GM23338 (cell line): ENCODE measurements at regions not wholly inside any gene's neighbourhood (a gene's known extent, or its start where the extent isn't known, plus 50 kb on each side); places are given as distances from the start of the nearest gene placed in this dataset.

Experiments
- ATAC-seq: fragments of 200-7000 bp; cut with Tn5 transposase; 3 replicates; pipeline ENCODE4 v1.9.1; 2020
- DNase-seq: peaks from one replicate; pipeline ENCODE4 v3.0.0-alpha.2; 2015; ENCODE audit warnings: low spot score
- H2AFZ ChIP-seq: fragments of 200-600 bp; sonication (generic); 2 replicates; pipeline ENCODE4 v1.8.0; 2016; ENCODE audit warnings: antibody characterized with exemption, mild to moderate bottlenecking, moderate library complexity
- H3F3A ChIP-seq: fragments of 200-600 bp; sonication (generic); replicated peaks from 2 replicates; pipeline ENCODE4 v1.8.0; 2017; ENCODE audit warnings: antibody characterized with exemption, mixed run types, low read depth
- H3K27ac ChIP-seq: fragments of 200-600 bp; sonication (generic); 2 replicates; pipeline ENCODE4 v1.6.1; 2016; ENCODE audit warnings: low read depth
- H3K27me3 ChIP-seq: fragments of 200-600 bp; sonication (generic); 2 replicates; pipeline ENCODE4 v1.8.0; 2016; ENCODE audit warnings: mild to moderate bottlenecking, mixed run types, moderate library complexity; ENCODE audit not compliant: insufficient read depth
- H3K36me3 ChIP-seq: fragments of 200-600 bp; sonication (generic); 2 replicates; pipeline ENCODE4 v1.8.0; 2016; ENCODE audit warnings: mild to moderate bottlenecking; ENCODE audit not compliant: insufficient read depth
- H3K4me1 ChIP-seq: fragments of 200-600 bp; sonication (generic); 2 replicates; pipeline ENCODE4 v1.8.0; 2016; ENCODE audit warnings: mild to moderate bottlenecking, moderate library complexity; ENCODE audit not compliant: insufficient read depth
- H3K4me2 ChIP-seq: fragments of 200-600 bp; sonication (generic); 2 replicates; pipeline ENCODE4 v1.7.1; 2017; ENCODE audit warnings: mixed run types
- H3K4me3 ChIP-seq: fragments of 200-600 bp; sonication (generic); 2 replicates; pipeline ENCODE4 v1.6.1; 2016; ENCODE audit warnings: mixed run types
- H3K79me2 ChIP-seq: fragments of 200-600 bp; sonication (generic); replicated peaks from 2 replicates; pipeline ENCODE4 v1.8.0; 2017; ENCODE audit warnings: mild to moderate bottlenecking; ENCODE audit not compliant: insufficient read depth
- H3K9me2 ChIP-seq: fragments of 200-600 bp; sonication (generic); 2 replicates; pipeline ENCODE4 v1.8.0; 2017; ENCODE audit not compliant: insufficient read depth
- H4K20me1 ChIP-seq: fragments of 200-600 bp; sonication (generic); replicated peaks from 2 replicates; pipeline ENCODE4 v1.8.0; 2017; ENCODE audit warnings: mild to moderate bottlenecking; ENCODE audit not compliant: insufficient read depth
- H3K27ac Mint-ChIP-seq: 2 replicates; pipeline ENCODE4 v1.8.0; 2020; ENCODE audit warnings: inconsistent platforms, mild to moderate bottlenecking, moderate library complexity, mixed read lengths
- H3K27me3 Mint-ChIP-seq: 3 replicates; pipeline ENCODE4 v1.8.0; 2022; ENCODE audit warnings: low read depth, mild to moderate bottlenecking, moderate library complexity, mixed read lengths, inconsistent platforms; ENCODE audit not compliant: insufficient read depth, poor library complexity
- H3K36me3 Mint-ChIP-seq: 3 replicates; pipeline ENCODE4 v1.8.0; 2021; ENCODE audit warnings: low read depth, mild to moderate bottlenecking, inconsistent platforms, moderate library complexity, mixed read lengths
- H3K4me1 Mint-ChIP-seq: 3 replicates; pipeline ENCODE4 v1.8.0; 2020; ENCODE audit warnings: mild to moderate bottlenecking, inconsistent platforms, mixed read lengths
- H3K4me3 Mint-ChIP-seq: 3 replicates; pipeline ENCODE4 v1.8.0; 2021; ENCODE audit warnings: moderate library complexity, mild to moderate bottlenecking, inconsistent platforms, mixed read lengths
- H3K9me3 Mint-ChIP-seq: 3 replicates; pipeline ENCODE4 v1.8.0; 2020; ENCODE audit warnings: moderate library complexity, mild to moderate bottlenecking, inconsistent platforms, mixed read lengths
- JUNB ChIP-seq: IDR thresholded peaks from one replicate; pipeline ENCODE4 v1.6.1; 2016; ENCODE audit warnings: antibody characterized with exemption; ENCODE audit not compliant: unreplicated experiment
- REST ChIP-seq: IDR thresholded peaks from one replicate; pipeline ENCODE4 v1.6.1; 2018; ENCODE audit warnings: antibody characterized with exemption; ENCODE audit not compliant: unreplicated experiment
- STAT1 ChIP-seq: IDR thresholded peaks from one replicate; pipeline ENCODE4 v1.6.1; 2016; ENCODE audit warnings: antibody characterized with exemption; ENCODE audit not compliant: unreplicated experiment
- ZNF331 ChIP-seq: fragments of 250-450 bp; sonication (Bioruptor Pico); IDR thresholded peaks from 2 replicates; pipeline ENCODE4 v1.5.0; 2020; ENCODE audit warnings: low read depth, mild to moderate bottlenecking, moderate library complexity
- TF ChIP-seq, protein P1 (sequence below), 2 experiments: fragments of 200-600 bp in 1 of 2; sonication (generic) in 1 of 2; conservative IDR thresholded peaks; 2 replicates each; pipeline versions ENCODE4 v1.5.1 to v1.6.1; 2016 to 2017; ENCODE audit warnings: antibody characterized with exemption in 2 of 2, low read depth in 2 of 2, mild to moderate bottlenecking in 2 of 2, moderate library complexity in 1 of 2
- TF ChIP-seq, protein P2 (sequence below): IDR thresholded peaks from 2 replicates; pipeline ENCODE4 v1.6.1; 2016; ENCODE audit warnings: antibody characterized with exemption

DNA sequence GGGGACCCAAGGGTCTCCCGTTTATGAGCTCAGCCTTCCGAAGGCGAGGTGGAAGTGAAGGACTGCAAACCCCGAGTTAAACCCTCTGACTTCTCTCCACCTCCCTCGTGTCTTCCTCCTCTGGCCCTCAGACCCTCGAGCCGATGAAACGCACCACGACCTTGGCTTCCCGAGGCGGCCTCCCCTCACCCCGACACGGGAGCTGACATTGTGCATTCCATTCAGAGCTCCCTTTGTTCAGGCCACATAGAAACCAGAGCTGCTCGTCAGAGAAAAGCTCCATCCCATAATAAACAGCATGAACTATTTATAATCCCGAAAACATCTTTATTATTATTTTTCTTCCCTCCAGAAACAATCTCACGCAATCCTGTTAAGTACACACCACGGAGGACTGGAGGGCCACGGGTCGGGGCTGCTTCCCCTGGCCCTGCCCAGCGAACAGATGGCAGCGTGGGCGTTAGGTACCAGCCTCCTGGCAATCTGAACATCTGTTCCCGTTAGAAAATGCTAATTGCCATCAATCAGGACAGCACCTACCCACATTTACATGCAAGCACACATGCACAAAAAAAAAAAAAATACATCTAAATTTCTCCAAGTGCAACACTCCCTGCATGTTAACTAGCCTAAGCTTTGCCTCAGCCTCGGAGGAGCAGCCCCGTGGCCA is 145.7 kb downstream of the RBFOX3 start (continued):
- TF ChIP-seq JUNB (no peak), ZNF331 (CRISPR knock-in tag) (no peak), STAT1 (no peak), REST (no peak)
- TF ChIP-seq, protein P1, sequence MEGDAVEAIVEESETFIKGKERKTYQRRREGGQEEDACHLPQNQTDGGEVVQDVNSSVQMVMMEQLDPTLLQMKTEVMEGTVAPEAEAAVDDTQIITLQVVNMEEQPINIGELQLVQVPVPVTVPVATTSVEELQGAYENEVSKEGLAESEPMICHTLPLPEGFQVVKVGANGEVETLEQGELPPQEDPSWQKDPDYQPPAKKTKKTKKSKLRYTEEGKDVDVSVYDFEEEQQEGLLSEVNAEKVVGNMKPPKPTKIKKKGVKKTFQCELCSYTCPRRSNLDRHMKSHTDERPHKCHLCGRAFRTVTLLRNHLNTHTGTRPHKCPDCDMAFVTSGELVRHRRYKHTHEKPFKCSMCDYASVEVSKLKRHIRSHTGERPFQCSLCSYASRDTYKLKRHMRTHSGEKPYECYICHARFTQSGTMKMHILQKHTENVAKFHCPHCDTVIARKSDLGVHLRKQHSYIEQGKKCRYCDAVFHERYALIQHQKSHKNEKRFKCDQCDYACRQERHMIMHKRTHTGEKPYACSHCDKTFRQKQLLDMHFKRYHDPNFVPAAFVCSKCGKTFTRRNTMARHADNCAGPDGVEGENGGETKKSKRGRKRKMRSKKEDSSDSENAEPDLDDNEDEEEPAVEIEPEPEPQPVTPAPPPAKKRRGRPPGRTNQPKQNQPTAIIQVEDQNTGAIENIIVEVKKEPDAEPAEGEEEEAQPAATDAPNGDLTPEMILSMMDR (conservative IDR thresholded peaks at IDR 0.05; ENCODE audit: low read depth in 2 of 2) = no peak
- TF ChIP-seq, protein P2, sequence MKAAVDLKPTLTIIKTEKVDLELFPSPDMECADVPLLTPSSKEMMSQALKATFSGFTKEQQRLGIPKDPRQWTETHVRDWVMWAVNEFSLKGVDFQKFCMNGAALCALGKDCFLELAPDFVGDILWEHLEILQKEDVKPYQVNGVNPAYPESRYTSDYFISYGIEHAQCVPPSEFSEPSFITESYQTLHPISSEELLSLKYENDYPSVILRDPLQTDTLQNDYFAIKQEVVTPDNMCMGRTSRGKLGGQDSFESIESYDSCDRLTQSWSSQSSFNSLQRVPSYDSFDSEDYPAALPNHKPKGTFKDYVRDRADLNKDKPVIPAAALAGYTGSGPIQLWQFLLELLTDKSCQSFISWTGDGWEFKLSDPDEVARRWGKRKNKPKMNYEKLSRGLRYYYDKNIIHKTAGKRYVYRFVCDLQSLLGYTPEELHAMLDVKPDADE = no peak

DNA sequence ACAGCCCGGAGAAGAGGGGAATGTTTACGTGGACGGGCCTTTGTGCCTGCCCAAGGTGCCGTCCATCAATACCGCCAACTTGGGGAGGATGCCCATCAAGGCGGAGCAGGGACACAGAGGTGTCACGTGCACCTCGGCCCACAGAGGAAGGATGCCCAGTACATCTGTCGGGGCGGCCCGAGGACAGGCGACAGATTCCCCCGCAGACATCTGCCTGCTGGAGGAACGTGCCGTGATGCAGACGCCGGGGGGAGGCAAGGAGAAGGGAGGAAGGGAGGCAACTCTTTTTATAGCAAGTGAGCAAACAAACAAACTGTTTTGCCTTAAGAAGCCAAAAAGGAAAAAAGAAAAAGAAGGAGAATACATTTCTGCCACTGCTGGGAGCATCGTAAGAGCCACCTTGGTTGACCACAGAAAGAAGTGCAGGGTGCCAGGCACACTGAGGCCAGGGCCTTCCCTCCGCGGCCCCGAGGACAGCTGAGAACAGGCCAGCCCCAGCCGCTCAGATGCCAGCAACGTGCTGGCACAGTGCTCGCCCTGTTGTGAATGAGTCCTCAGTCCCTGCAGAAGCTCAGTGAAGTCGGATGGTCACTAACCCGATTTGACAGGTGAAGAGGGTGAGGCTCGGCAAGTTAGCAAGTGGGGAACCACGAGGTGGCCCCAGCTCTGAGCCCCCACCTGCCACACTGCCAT is 146.4 kb downstream of the RBFOX3 start:
- Histone ChIP-seq H3K27me3 (no peaks in the 10 kb centered on the region), H3K79me2 (no peaks in the 10 kb centered on the region), H3F3A (no peaks in the 10 kb centered on the region), H3K4me1 (no peaks in the 10 kb centered on the region), H2AFZ (no peak overlapping the region), H4K20me1 (no peaks in the 10 kb centered on the region), H3K36me3 (no peaks in the 10 kb centered on the region), H3K4me3 (no peak overlapping the region), H3K27ac (no peak overlapping the region), H3K9me2 (no peaks in the 10 kb centered on the region), H3K4me2 (no peak overlapping the region)
- no peak for TF ChIP-seq REST
- no peak for TF ChIP-seq STAT1
- TF ChIP-seq, protein P1 (conservative IDR thresholded peaks at IDR 0.05; ENCODE audit: low read depth in 2 of 2) = no peak
- TF ChIP-seq, protein P2 = no peak
- no peak for TF ChIP-seq JUNB
- Mint-ChIP-seq H3K27me3 (peaks cover 6% of the 10 kb centered on the region), H3K4me1 (peaks cover 8% of the 10 kb centered on the region; the same call in 2 of the 3 replicates), H3K27ac (no peak overlapping the region), H3K36me3 (no peaks in the 10 kb centered on the region), H3K4me3 (no peak overlapping the region), H3K9me3 (peaks cover 3% of the 10 kb centered on the region; the same call in 1 of the 3 replicates)
- ATAC-seq = no peak
- no peak for DNase-seq
